ENCODE measurements at regions not wholly inside any gene's neighbourhood (a gene's known extent, or its start where the extent isn't known, plus 50 kb on each side); places are given as distances from the start of the nearest gene placed in this dataset.

DNA sequence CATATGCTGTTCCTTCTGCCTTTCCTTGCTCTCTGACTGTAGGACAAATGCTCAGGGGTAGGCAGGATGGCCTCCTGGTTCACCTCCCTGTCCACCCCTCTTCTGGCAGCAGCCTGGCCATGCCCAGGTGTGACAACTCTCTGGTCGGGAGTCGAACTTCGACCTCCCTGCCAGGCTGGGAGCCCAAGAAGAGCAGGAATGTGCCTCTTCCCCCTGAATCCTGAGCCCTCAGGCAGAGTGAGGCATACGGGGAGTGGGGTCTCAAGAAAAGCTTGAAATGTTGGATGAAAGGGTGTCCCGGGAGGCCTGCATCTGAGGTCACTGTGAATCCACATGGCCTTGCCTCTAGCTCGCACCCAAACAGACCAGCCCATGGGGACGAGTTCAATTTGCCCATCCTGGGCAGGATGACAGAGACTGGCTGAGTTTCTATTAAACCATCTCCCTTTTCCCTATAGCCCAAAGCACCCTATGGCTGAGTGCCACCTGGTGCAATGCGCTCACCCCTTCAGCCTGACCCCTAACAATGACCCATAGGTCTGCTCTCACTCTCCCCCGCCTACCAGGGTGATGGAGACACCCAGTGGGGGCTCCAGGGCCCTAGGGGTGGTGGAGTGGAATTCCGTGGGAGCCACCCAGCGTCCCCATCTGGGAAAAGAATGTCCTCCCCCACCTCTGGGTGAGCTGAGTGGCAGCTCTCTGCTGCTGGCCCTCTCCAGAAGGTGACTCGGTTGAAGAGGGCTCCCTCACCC is 52.9 kb upstream of the DIO3 start:
- TF ChIP-seq CTCF (IDR thresholded peaks at IDR 0.05; ENCODE audit: low read depth, low read length) = no peak
- TF ChIP-seq EZH2phosphoT487 (IDR thresholded peaks at IDR 0.05; ENCODE audit: low read depth) = no peak

All from OCI-LY3 (cell line).